NCI-H2196 treated with DMSO at 0.1 percent for 48 hours (cell line): ENCODE measurements at regions not wholly inside any gene's neighbourhood (a gene's known extent, or its start where the extent isn't known, plus 50 kb on each side); places are given as distances from the start of the nearest gene placed in this dataset.
"Not testable (repeated sequence)": the region's sequence is repeated elsewhere in the genome, so short reads cannot be mapped to it uniquely, and the experiment has no call there.

ENCODE experiments used
- DNase-seq: peaks from one replicate; lab custom pipeline; 2025; ENCODE audit not compliant: unreplicated experiment; lab: John Stamatoyannopoulos, UW

GRCh38 chr5:117379521-117379920 is 804.9 kb upstream of the SEMA6A start:
- DNase-seq = no peak

GRCh38 chr5:117376748-117377147 is 802.1 kb upstream of the SEMA6A start:
- no peak for DNase-seq

- DNase-seq = no peak
Measured at GRCh38 chr5:117359895-117360294, 785.3 kb upstream of the SEMA6A start.

- DNase-seq = no peak
Measured at GRCh38 chr5:117357886-117358285, 783.3 kb upstream of the SEMA6A start.

GRCh38 chr5:117347280-117347679 is 772.7 kb upstream of the SEMA6A start:
- no peak for DNase-seq

GRCh38 chr5:117343726-117344125 is 769.1 kb upstream of the SEMA6A start:
- not testable (repeated sequence) for DNase-seq

GRCh38 chr5:117337064-117337749 is 762.6 kb upstream of the SEMA6A start:
- DNase-seq = no peak

- no peak for DNase-seq
Measured at GRCh38 chr5:117336208-117336607, 761.6 kb upstream of the SEMA6A start.

GRCh38 chr5:117333011-117333410 is 758.4 kb upstream of the SEMA6A start:
- no peak for DNase-seq

- DNase-seq = no peak
Measured at GRCh38 chr5:117332341-117332740, 757.7 kb upstream of the SEMA6A start.

- no peak for DNase-seq
Measured at GRCh38 chr5:117327511-117327910, 752.9 kb upstream of the SEMA6A start.

GRCh38 chr5:117326997-117327396 is 752.4 kb upstream of the SEMA6A start:
- no peak for DNase-seq

GRCh38 chr5:117318528-117318927 is 743.9 kb upstream of the SEMA6A start:
- no peak for DNase-seq

GRCh38 chr5:117315170-117315569 is 740.5 kb upstream of the SEMA6A start:
- DNase-seq = no peak

- DNase-seq = not testable (repeated sequence)
Measured at GRCh38 chr5:117304512-117305107, 730.0 kb upstream of the SEMA6A start.

- no peak for DNase-seq
Measured at GRCh38 chr5:117302949-117303348, 728.3 kb upstream of the SEMA6A start.

GRCh38 chr5:117302473-117302872 is 727.9 kb upstream of the SEMA6A start:
- no peak for DNase-seq

- no peak for DNase-seq
Measured at GRCh38 chr5:117299936-117300328, 725.3 kb upstream of the SEMA6A start.

GRCh38 chr5:117299224-117299935 is 724.8 kb upstream of the SEMA6A start:
- DNase-seq = no peak

GRCh38 chr5:117296872-117297271 is 722.2 kb upstream of the SEMA6A start:
- no peak for DNase-seq

- DNase-seq = no peak
Measured at GRCh38 chr5:117295941-117296340, 721.3 kb upstream of the SEMA6A start.

GRCh38 chr5:117286813-117287212 is 712.2 kb upstream of the SEMA6A start:
- no peak for DNase-seq
